Neuronal stem cell (in vitro differentiated cells): ENCODE measurements at regions not wholly inside any gene's neighbourhood (a gene's known extent, or its start where the extent isn't known, plus 50 kb on each side); places are given as distances from the start of the nearest gene placed in this dataset.

Source experiments
- DNase-seq: peaks from one replicate; pipeline ENCODE4 v3.0.0-alpha.2; 2013; ENCODE audit warnings: low spot score
- H2AFZ ChIP-seq: one replicate; pipeline ENCODE4 v1.6.1; 2013; ENCODE audit warnings: mild to moderate bottlenecking, low read length, inconsistent platforms
- H2AK5ac ChIP-seq: 2 replicates; pipeline ENCODE4 v1.6.1; 2013; ENCODE audit warnings: low read depth, mild to moderate bottlenecking, inconsistent platforms, low read length, moderate library complexity, mixed read lengths
- H2BK120ac ChIP-seq: 2 replicates; pipeline ENCODE4 v1.6.1; 2013; ENCODE audit warnings: low read depth, mild to moderate bottlenecking, inconsistent platforms, low read length, moderate library complexity, mixed read lengths
- H2BK12ac ChIP-seq: one replicate; pipeline ENCODE4 v1.6.1; 2013; ENCODE audit warnings: low read length, inconsistent platforms
- H2BK15ac ChIP-seq: 2 replicates; pipeline ENCODE4 v1.6.1; 2013; ENCODE audit warnings: mild to moderate bottlenecking, low read length, inconsistent platforms, mixed read lengths
- H2BK5ac ChIP-seq: one replicate; pipeline ENCODE4 v1.6.1; 2013; ENCODE audit warnings: inconsistent platforms, mild to moderate bottlenecking, low read length, moderate library complexity
- H3K14ac ChIP-seq: one replicate; pipeline ENCODE4 v1.6.1; 2013; ENCODE audit warnings: low read length, inconsistent platforms
- H3K18ac ChIP-seq: 2 replicates; pipeline ENCODE4 v1.6.1; 2013; ENCODE audit warnings: low read length, inconsistent platforms
- H3K23ac ChIP-seq: 2 replicates; pipeline ENCODE4 v1.6.1; 2013; ENCODE audit warnings: low read depth, mild to moderate bottlenecking, mixed read lengths, low read length, inconsistent platforms; ENCODE audit not compliant: poor library complexity
- H3K27ac ChIP-seq: replicated peaks from 3 replicates; pipeline ENCODE4 v1.5.1; 2013; ENCODE audit warnings: low read length, inconsistent platforms
- H3K27me3 ChIP-seq, 3 experiments: 2 replicates each; pipeline ENCODE4 v1.6.1; 2013; ENCODE audit warnings: low read length in 3 of 3, mild to moderate bottlenecking in 2 of 3, inconsistent platforms in 1 of 3, low read depth in 1 of 3, mixed read lengths in 1 of 3, moderate library complexity in 1 of 3; ENCODE audit not compliant: control insufficient read depth in 3 of 3, insufficient read depth in 3 of 3
- H3K36me3 ChIP-seq, 2 donors: replicated peaks in 1 of 2; 2 replicates each; pipeline ENCODE4 v1.6.1; 2013; ENCODE audit warnings: low read length in 2 of 2; ENCODE audit not compliant: control insufficient read depth in 2 of 2, insufficient read depth in 2 of 2
- H3K4ac ChIP-seq: 2 replicates; pipeline ENCODE4 v1.6.1; 2013; ENCODE audit warnings: inconsistent platforms, mild to moderate bottlenecking, low read length, moderate library complexity
- H3K4me1 ChIP-seq, 2 donors: 1 replicate in 1 of 2; 2 replicates in 1 of 2; pipeline ENCODE4 v1.6.1; 2013; ENCODE audit warnings: low read length in 2 of 2, low read depth in 1 of 2; ENCODE audit not compliant: control insufficient read depth in 2 of 2, insufficient read depth in 1 of 2
- H3K4me2 ChIP-seq: one replicate; pipeline ENCODE4 v1.6.1; 2013; ENCODE audit warnings: mild to moderate bottlenecking, low read length, inconsistent platforms; ENCODE audit not compliant: insufficient read depth, poor library complexity, severe bottlenecking
- H3K4me3 ChIP-seq, 2 donors: 2 replicates each; pipeline ENCODE4 v1.5.1; 2013; ENCODE audit warnings: low read length in 2 of 2, mild to moderate bottlenecking in 2 of 2, inconsistent platforms in 1 of 2, moderate library complexity in 1 of 2
- H3K79me1 ChIP-seq: one replicate; pipeline ENCODE4 v1.6.1; 2013; ENCODE audit warnings: low read depth, mild to moderate bottlenecking, inconsistent platforms, low read length, moderate library complexity
- H3K9ac ChIP-seq: one replicate; pipeline ENCODE4 v1.6.1; 2013; ENCODE audit warnings: mild to moderate bottlenecking, low read depth, low read length, inconsistent platforms; ENCODE audit not compliant: poor library complexity
- H3K9me3 ChIP-seq, 2 donors: replicated peaks in 1 of 2; 2 replicates each; pipeline versions ENCODE3 to v1.6.1; 2013; ENCODE audit warnings: low read length in 2 of 2, mild to moderate bottlenecking in 2 of 2, inconsistent platforms in 1 of 2, low read depth in 1 of 2, mixed read lengths in 1 of 2, moderate library complexity in 1 of 2; ENCODE audit not compliant: control insufficient read depth in 2 of 2, insufficient read depth in 1 of 2
- H4K8ac ChIP-seq: one replicate; pipeline ENCODE4 v1.6.1; 2013; ENCODE audit warnings: low read depth, mild to moderate bottlenecking, inconsistent platforms, low read length, moderate library complexity
- H4K91ac ChIP-seq: one replicate; pipeline ENCODE4 v1.6.1; 2013; ENCODE audit warnings: low read length, low read depth, mild to moderate bottlenecking, inconsistent platforms; ENCODE audit not compliant: poor library complexity
- WGBS, 2 donors: extraction: QIAGEN DNeasy Blood & Tissue Kit; methylation state at CpG; one replicate each; pipeline ENCODE4 v1.1.7; 2013; ENCODE audit warnings: missing lambda C conversion rate in 2 of 2, mixed read lengths in 1 of 2; ENCODE audit not compliant: insufficient read length in 2 of 2, insufficient replicate concordance in 1 of 2; ENCODE audit errors: extremely low coverage in 2 of 2; 5-methylcytosine and 5-hydroxymethylcytosine counted together

GRCh38 chr16:79472426-79472825, 128.1 kb downstream of the MAF start:
- WGBS, 2 donors: 100% methylated on average over 1 of the region's 3 CpGs; no CpG with 5 or more reads in 1 of the 2 donors
- no peaks in the 10 kb centered on the region for H3K36me3 ChIP-seq
- H4K8ac ChIP-seq: no peak overlapping the region
- H3K4me1 ChIP-seq: no peaks in the 10 kb centered on the region
- no peak overlapping the region for H3K4ac ChIP-seq
- no peak overlapping the region for H3K14ac ChIP-seq
- H3K9ac ChIP-seq: no peak overlapping the region
- H2AK5ac ChIP-seq: no peak overlapping the region
- no peak overlapping the region for H3K4me2 ChIP-seq
- H3K18ac ChIP-seq: no peak overlapping the region
- no peak for DNase-seq
- no peak overlapping the region for H2AFZ ChIP-seq
- no peak overlapping the region for H3K27ac ChIP-seq
- H3K23ac ChIP-seq: no peak overlapping the region
- H3K4me3 ChIP-seq: no peak overlapping the region
- H2BK15ac ChIP-seq: no peak overlapping the region
- no peak overlapping the region for H2BK120ac ChIP-seq
- H4K91ac ChIP-seq: no peak overlapping the region
- no peaks in the 10 kb centered on the region for H3K9me3 ChIP-seq
- no peak overlapping the region for H2BK12ac ChIP-seq
- H3K27me3 ChIP-seq: no peaks in the 10 kb centered on the region
- no peak overlapping the region for H2BK5ac ChIP-seq
- H3K79me1 ChIP-seq: no peaks in the 10 kb centered on the region

GRCh38 chr16:79469999-79470398, 130.5 kb downstream of the MAF start:
- Histone ChIP-seq H4K8ac (no peak overlapping the region), H3K23ac (no peak overlapping the region), H3K9ac (no peak overlapping the region), H3K79me1 (no peaks in the 10 kb centered on the region), H3K4me3 (no peak overlapping the region), H2BK5ac (no peak overlapping the region), H2BK120ac (no peak overlapping the region), H3K27me3 (no peaks in the 10 kb centered on the region), H3K18ac (no peak overlapping the region), H3K36me3 (no peaks in the 10 kb centered on the region), H3K4me1 (no peaks in the 10 kb centered on the region), H4K91ac (no peak overlapping the region), H3K14ac (no peak overlapping the region), H2BK15ac (no peak overlapping the region), H3K27ac (no peak overlapping the region), H2AFZ (no peak overlapping the region), H2BK12ac (no peak overlapping the region), H3K4ac (no peak overlapping the region), H3K4me2 (no peak overlapping the region), H3K9me3 (no peaks in the 10 kb centered on the region), H2AK5ac (no peak overlapping the region)
- WGBS, 2 donors: no CpG with 5 or more reads among the region's 10 CpGs
- DNase-seq: no peak

- no peak overlapping the region for H3K27ac ChIP-seq
- no peak overlapping the region for H3K4ac ChIP-seq
- no peaks in the 10 kb centered on the region for H3K79me1 ChIP-seq
- H2BK12ac ChIP-seq: no peak overlapping the region
- H3K14ac ChIP-seq: peak overlapping the region; percentile 22
- no peak overlapping the region for H3K9ac ChIP-seq
- H3K23ac ChIP-seq: peak overlapping the region; percentile 47
- H4K91ac ChIP-seq: no peak overlapping the region
- no peak overlapping the region for H2AFZ ChIP-seq
- no peak overlapping the region for H2BK120ac ChIP-seq
- no peaks in the 10 kb centered on the region for H3K4me1 ChIP-seq
- H3K27me3 ChIP-seq: no peaks in the 10 kb centered on the region
- H2AK5ac ChIP-seq: no peak overlapping the region
- WGBS, 2 donors: no CpG with 5 or more reads among the region's 4 CpGs
- H3K18ac ChIP-seq: peak overlapping the region; percentile 76
- no peak overlapping the region for H3K4me3 ChIP-seq
- H3K36me3 ChIP-seq: no peaks in the 10 kb centered on the region
- no peak overlapping the region for H3K4me2 ChIP-seq
- no peak for DNase-seq
- H3K9me3 ChIP-seq: no peaks in the 10 kb centered on the region
- no peak overlapping the region for H4K8ac ChIP-seq
- no peak overlapping the region for H2BK15ac ChIP-seq
- H2BK5ac ChIP-seq: no peak overlapping the region
These were observed 131.9 kb downstream of the MAF start for GRCh38 chr16:79468631-79469030.

GRCh38 chr16:79468121-79468552, 132.4 kb downstream of the MAF start:
- H2AFZ ChIP-seq: no peak overlapping the region
- no peak overlapping the region for H3K4ac ChIP-seq
- no peaks in the 10 kb centered on the region for H3K27me3 ChIP-seq
- H2BK5ac ChIP-seq: no peak overlapping the region
- peak overlapping the region; percentile 76 for H3K18ac ChIP-seq
- no peak overlapping the region for H3K27ac ChIP-seq
- H3K23ac ChIP-seq: peak overlapping the region; percentile 47
- no peak overlapping the region for H3K4me2 ChIP-seq
- no peak overlapping the region for H2AK5ac ChIP-seq
- no peak for DNase-seq
- H3K4me3 ChIP-seq: no peak overlapping the region
- H4K91ac ChIP-seq: no peak overlapping the region
- H3K9ac ChIP-seq: no peak overlapping the region
- H3K4me1 ChIP-seq: no peaks in the 10 kb centered on the region
- H3K14ac ChIP-seq: peak overlapping the region; percentile 22
- no CpG with 5 or more reads among the region's 10 CpGs for WGBS, 2 donors
- no peak overlapping the region for H2BK120ac ChIP-seq
- H4K8ac ChIP-seq: no peak overlapping the region
- H3K36me3 ChIP-seq: no peaks in the 10 kb centered on the region
- no peak overlapping the region for H2BK15ac ChIP-seq
- H3K79me1 ChIP-seq: no peaks in the 10 kb centered on the region
- H2BK12ac ChIP-seq: no peak overlapping the region
- H3K9me3 ChIP-seq: no peaks in the 10 kb centered on the region
